NCI-H187 (cell line): ENCODE measurements at regions not wholly inside any gene's neighbourhood (a gene's known extent, or its start where the extent isn't known, plus 50 kb on each side); places are given as distances from the start of the nearest gene placed in this dataset.

Experiments
- DNase-seq, 2 experiments: peaks; one replicate each; lab custom pipeline; 2025; lab: John Stamatoyannopoulos, UW

DNA sequence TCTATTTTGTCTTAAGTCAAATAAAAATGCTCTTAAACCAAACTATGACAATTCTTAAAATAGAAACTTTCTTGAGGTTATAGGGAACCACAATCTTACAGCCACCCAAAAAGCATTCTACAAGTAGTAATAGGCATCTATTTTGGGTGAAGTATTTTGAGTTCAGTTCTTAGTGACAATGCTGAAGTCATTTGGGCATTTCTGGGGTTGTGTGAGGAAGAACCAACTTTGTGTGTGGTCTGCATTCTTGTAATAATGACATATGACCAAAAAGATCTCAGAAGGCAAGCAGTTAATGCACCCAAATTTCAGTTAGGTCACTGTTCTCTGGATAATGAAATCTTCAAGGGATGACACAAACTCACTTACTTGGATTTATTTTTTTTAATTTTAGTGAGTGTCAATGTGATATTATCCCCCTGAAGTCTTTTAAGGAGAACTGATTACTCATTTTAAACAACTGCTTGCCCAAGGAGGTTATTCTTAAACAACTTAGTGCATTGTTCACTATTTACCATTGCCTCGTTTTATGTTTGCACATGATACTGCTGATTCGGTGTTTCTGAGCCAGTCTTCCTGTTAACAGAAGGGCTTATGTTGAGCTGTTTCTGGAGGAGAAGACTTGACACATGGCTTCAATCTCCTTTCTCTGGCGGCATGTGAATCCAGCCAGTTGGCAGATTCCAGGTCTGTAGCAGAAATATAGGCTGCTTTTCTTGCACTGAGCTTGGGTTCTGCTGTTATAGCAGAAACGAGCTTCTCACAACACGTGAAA, 618.9 kb downstream of the BCKDHB start:
- no peak for DNase-seq

DNA sequence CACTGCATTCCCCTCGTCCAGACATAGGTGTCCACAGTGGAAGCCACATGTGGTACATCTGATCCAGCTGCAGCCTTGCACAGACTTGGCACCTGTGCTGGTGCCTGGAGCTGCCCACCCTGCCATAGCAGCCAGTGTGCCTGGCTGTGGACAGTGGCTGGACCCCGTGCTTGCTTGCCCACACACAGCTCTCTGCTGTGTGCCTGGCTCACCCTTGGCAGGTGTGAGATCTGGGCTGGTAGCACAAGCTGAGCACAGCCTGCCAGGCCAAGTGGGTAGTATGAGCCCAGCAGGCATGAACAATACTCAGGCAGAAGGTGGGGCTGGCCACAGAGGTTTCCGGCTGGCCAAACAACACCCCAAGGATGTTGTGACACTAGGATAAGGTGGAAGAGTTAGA, 614.4 kb downstream of the BCKDHB start:
- no peak for DNase-seq

DNA sequence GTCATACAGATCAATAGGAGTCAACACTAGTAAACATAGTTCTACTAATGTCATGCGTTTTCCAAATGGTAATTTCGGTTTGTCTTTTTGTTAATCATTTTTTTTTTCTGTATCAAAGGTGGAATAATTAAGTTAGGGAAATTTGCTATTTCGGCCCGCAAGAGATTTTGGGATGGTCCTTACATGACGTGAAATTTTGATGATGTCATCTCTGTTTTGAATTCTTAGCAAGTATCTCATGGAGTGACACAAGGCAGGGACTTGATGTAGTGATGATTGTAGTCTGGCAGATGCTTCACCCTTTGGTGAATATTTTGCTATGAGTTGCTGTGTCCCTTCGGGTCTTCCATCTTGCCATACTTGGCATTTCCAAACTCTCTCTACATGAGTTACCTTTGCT, 608.0 kb downstream of the BCKDHB start:
- no peak for DNase-seq

DNA sequence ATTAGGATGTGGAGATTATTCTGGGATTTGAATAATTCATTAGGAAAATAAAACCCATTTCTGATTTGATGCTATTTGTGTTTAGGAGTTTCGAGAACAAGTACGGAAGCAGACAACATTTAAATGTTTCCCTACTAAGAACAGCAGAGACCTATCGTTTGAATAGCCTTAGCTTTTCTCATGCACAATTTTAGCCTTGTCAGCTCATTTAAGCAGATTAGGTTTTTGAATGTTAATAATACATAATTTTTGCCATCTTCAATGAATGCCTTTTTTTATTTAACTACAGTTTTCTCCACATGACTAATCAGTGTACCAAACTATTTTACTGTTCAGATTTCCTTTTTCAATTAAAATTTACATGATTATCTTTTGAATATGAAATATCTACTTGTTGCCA, 592.0 kb downstream of the BCKDHB start:
- DNase-seq = no peak

DNA sequence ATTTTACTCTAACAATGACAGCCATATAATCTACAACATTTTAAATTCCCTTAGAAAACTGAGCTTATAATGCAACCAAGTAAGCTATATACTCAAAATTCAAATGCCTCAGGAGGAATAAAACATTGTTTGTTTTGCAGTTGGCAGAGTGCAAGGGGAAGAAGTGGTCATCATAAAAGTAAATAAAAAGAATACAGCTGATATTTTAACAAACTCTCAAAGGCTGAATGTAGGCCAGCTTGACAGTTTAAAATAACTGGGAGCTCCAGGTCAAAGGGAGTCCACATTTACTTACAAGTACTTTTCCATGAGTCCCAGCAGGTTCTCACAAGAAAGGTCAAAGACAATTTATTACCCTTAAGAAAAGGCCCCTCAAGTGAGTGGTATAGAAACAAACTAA, 589.8 kb downstream of the BCKDHB start:
- DNase-seq = no peak

DNA sequence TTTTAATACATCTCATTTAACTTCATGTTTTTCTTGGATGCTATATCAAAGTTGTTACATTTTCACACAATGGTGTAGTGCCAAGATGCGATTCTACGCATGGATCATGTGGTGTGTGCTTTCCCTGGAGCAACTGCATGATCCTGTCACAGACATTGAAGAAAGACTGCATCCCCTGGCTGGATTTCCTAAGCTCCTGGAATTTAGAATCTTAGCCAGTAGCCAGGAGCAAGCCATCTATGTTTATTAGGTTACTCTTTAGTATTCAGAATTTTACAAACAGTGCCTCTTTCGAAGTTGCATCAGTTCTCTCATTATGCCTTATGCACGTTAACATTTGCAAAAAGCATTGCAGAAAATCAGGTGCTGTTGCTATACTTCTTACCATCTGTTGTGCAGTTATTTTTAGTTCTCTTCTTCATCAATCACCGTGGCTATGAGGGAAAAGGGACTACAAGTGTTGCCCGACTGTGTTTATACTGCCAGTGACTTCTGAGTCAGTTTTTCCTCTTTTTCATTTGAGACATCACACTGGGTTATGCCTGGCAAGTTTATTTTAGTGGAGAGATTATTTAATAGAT, 584.2 kb downstream of the BCKDHB start:
- no peak for DNase-seq

DNA sequence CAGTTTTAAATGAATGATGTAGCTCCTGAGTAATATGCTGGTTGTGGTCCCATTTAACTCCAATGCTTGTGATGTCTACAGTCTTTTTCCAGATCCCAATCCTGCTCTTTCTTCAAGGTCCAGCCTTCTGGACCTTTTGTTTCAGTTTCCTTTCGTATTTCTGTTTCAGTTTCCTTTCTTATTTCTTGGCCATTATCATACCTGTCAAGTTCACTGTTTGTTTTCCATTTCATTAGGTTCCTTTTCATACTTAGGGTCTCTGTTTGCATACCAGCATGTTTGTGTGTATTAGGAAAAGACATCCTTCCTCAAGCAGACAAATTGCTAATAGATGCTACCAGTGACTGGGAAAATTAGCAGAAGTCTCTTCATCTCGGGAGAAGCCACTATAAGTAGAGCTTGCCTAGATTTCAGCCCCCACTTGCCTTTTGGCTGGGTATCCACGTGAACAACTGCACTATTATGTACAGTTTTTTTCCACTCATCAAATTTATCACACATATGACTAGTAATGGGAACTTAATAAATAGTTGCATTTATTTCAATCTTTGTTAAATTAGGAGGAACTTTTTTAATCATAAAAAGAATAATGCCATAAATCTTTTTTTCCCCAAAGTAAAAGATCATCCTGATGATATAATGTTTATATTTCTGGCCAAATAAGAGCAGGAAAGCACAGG, 583.4 kb downstream of the BCKDHB start:
- DNase-seq = no peak

DNA sequence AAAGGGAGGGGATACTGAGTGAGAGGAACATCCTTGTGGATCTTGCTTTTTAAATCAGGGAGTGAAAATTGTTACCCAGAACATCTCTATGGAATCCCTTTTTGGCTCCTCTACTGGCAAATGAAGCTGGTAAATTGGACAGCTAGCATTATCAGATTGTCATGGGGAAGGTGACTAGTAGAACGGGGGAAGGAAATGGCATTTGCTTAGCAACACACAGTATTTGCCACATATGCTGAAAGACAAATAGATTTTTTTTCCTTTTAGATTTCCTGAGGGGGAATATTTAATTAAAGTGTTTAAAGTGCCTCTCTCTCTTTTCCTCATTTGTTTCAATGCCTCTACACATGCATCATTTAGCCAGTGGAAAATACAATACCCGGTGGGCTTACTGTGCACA, 573.5 kb downstream of the BCKDHB start:
- no peak for DNase-seq

DNA sequence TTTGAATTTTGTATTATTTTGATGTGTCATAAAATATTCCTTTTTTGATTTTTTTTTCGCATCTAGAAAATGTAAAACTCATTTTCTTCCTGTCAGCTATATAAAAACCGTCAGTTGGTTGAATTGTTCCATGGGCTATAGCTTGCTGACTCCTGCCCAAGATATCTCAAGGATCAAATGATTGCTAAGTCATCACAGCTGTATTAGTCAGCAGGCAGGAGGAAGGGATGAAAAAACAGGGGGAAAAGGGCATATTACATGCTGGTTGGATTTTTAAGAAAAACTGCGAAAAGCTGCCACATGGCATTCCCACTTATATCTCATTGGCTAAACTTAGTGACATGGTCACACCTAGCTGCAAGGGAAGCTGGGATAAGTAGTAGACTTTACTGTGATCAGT, 569.9 kb downstream of the BCKDHB start:
- DNase-seq = no peak

DNA sequence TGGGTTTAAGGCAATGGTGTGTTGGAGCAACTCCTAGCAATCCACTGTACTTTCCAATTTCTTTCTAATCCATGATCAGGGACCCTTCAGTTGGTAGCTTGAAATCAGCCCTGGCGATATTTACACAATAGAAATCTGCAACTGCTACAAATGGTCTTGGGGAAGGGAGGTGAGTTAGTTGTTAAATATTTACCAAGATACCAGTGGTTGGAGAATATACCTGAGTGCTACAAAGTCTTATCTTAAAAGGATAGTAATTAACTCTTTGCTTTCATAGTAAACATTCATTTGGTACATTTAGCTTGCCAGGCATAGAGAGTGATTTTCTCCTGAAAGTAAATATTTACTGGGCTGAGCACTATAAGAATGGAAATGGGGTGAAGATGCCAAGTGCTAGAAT, 568.2 kb downstream of the BCKDHB start:
- DNase-seq = no peak

DNA sequence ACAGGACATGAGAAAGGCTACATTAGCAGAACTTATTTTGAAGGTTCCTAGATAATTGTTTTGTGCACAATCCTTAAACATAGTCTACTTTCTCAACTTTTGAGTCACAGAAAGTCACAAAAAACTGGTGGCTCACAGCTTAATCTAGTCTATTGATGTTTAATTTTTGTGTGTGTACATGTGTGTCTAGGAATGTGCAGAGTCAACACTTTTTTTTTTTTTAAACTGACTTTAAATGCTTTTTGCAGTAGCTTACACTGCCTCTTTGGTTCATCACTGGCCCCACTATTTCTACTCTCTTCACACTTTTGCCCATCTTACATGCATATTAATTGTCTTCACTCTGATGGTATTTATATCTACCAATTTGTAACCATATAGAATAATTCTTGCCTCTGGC, 566.9 kb downstream of the BCKDHB start:
- DNase-seq = no peak

DNA sequence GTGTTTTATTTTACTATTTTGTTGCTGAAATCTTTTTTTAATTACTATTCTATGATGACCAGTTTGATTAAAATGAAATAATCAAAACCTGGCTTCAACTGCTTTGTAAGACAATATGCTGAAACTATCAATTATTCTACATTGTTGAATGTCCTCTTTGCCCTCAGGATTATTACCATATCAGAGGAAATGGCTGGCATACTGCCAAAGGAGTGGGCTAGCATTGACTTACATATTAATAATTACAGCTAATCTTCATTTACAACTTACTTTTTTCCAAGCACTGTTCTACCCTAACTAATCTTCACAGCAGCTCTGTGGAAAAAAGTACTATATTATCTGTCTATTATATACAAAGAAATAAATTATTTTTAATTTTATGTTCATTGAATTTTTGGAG, 560.5 kb downstream of the BCKDHB start:
- DNase-seq = no peak

DNA sequence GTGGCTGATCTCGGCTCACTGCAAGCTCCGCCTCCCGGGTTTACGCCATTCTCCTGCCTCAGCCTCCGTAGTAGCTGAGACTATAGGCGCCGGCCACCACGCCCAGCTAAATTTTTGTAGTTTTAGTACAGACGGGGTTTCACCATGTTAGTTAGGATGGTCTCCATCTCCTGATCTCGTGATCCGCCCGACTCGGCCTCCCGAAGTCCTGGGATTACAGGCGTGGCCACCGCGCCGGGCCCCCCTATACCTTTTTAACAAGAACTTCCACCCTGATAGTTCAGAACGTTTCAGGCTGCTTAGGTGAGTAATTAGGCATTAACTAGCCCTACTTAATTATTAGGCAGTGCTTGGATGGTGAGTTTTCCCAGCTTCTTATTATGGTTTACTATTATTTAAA, 552.5 kb downstream of the BCKDHB start:
- no peak for DNase-seq

DNA sequence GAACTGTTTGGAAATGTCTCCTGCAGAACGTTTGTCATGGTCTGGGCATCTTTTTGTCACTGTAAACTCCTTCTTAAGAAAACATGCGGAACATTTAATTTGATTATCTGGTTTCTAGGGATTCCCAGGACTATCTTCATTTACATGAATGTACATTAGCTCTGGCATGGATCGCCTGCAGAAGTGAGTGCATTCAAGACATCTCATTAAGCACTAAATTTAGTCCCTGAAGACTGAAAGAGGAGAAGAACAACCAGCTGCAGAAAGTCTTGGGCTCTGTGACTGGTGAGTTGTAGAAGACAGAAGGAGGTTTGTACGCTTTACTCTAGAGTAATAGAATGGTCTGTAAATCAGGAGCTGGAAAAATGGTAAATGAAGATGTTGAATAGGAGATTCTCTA, 540.7 kb downstream of the BCKDHB start:
- no peak for DNase-seq

DNA sequence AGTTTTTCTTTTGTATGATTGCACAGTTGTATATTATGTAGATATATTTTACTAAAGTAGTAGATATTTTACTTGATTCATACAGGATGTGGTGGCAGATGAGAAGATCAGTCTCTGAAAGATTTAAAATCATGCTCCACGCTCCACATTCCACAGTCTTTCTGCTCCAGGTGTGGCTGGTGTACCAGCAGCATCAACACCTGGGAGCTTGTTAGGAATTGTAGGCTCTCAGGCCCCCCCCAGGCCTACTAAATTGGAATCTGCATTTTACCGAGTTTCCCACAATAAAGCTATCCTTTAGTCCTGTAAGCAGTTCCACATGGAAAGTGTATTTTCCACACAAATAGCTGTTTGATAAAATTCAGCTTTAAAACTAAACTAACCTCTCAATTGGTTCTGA, 537.4 kb downstream of the BCKDHB start:
- DNase-seq = no peak

DNA sequence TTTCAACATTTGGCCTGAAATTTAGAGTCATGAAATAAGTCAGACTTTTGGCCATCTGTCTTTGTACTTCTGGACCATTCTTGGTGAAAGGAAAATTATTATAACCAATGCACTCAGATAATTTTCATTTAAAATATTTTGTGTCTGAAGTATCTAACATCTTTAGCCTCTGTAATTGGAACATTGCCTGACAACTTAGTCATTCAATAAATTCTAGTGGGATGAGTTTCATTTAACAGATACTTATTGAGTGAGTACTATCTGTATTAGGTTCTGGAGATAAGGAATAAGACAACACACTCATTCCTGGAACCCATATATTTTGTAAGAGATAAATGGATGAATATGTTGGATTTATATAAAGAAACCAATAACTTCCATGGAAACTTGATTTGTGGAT, 536.0 kb downstream of the BCKDHB start:
- DNase-seq = no peak

DNA sequence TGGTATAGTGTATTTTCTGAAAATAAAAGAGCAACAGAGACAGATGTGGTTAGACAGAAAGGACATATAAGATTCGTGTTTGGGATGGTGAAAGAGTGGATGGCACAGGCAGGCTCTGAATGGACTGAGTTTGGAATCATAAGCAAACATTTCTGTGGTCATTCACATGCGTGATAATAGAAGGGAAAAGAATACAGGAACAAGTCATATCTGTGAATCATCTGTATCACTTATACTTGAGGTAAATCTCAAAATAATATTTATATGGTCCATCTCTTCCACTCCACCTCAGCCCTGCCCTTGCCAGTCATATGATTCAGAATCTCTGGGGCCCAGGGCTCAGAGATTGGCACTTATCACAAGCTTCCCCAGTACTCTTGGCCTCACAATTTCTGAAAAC, 535.1 kb downstream of the BCKDHB start:
- DNase-seq = no peak

DNA sequence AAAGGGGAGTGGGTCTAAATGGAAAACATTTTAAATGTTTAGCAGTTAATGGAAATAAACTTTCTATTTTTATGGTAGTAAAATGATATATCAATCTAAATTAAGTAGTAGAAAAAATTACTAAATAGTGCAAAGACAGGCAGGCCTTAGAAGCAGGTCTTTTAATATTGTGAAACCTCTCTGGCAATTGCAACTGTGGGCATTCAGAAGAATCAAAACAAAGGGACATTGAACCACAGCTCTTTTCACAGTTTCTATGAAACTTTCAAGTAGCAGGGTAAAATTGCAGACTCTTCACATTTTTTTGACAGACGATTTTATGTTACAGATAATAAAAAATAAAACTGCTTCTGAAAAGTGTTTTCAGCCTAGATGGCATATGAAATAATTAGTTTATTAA, 533.7 kb downstream of the BCKDHB start:
- DNase-seq = no peak

DNA sequence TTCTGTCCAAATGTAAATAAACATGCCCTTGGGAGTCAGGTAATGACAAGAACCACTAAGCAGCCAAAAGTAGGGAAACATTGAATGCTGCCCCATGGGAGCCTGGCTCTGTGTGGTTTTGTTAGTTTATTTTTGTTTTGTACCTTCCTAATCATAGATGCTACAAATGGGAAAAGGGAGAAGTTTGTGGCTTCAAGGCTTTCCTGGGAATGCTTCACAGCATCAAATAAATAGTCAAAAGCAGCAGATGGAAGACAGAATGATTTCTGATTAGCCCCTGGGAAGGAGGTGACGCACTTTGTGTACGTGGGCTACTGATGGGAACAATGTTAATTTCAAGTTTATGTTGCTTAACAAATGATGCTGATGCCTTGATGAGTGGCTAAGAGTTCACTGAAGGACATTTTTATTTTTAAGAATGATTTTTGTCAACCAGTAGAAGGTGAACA, 532.7 kb downstream of the BCKDHB start:
- no peak for DNase-seq

DNA sequence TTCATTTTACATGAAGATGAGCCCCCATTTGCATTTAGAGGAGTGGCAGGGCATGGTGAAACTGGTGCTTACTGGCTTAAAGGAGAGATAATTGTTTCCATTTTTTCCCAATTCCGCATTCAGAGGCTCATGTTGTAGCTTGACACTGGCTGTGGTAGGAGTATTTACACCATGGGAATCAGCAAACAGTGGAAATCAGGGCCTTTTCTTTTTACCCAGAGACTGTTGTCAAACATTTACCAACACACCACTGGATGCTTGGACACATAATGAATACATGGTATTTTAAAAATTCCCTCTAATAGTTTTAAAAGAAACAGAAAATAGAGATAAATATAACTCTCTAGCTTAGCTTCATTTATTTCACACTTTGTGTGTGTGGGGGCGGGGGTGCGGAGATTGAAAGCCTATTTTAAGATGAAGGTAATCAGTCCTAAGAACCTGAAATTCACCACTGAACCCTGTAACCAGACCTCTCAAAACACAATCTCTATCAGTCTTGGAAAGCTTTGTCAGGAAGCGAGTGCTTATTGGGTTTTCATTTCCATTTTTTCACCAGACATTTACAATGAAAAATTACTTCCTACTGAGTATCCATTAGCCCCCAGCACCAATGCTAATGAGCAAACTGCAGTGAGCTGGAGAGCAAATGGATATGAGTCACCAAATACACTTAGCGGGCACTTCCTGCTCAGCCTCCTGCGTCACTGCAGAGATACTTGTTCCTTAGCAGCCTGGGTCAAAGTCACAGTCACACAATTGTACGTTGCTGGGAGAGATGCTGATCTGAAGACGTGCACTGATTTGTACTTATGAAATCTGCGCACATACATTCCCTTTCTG, 532.0 kb downstream of the BCKDHB start:
- peak in 1 of 2 experiments; percentile 6 for DNase-seq

DNA sequence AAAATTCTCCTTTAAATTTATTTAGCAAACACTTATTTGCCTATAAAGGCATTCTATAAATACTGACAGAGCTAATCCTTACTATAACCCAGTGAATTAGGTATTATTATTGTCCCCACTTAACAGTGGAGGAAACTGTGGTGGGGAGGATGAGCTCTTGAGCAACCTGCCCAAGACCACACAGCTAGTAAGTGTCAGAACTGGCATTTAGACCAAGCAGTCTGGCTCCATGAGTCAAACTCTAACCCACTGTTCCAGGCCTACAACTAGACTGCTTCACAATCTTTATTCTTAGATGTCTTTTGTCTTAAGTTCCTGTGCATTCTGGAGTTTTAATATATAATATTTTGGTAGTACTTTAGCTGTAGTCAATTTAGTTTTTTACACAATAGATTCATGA, 530.8 kb downstream of the BCKDHB start:
- DNase-seq = no peak

DNA sequence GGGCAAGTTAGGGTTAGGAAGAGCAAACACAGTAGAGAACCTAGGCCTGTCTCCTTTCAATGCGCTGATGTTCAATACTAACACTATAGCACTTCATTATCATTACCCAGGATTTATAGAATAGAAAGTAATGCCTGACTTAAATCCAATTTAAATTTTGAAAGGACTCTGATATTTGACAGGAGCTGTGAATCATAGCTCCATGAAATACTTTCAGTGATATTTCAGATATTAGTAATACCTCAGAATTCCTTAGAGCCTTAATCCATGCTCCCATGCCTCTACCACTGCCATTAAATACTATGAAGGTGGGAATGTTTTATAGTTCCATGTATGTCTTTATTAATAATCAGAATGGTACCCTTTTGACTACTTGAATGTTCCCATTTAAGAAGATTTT, 530.2 kb downstream of the BCKDHB start:
- no peak for DNase-seq

DNA sequence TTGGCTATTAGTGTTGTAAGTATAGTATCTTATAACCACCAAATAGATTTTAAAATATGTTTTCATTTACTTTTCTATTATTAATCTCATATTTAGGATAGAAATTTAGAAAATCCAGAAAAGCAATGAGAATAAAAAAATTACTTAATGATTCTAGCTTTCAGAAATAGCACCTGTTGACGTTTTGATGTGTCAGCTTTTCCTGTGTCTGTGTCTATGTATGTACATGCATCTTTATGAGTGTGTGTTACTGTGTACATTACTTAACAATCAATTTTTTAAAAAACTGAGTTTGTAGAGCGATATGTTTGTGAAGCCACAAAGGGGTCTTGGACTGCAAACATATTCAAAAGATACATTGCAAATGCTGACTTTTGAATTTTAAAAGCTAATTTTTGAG, 526.9 kb downstream of the BCKDHB start:
- DNase-seq = no peak
